Memory B cell (primary cell): ENCODE measurements at regions not wholly inside any gene's neighbourhood (a gene's known extent, or its start where the extent isn't known, plus 50 kb on each side); places are given as distances from the start of the nearest gene placed in this dataset.

Experiments used
- ATAC-seq: fragments of 150-1000 bp; cut with Tn5 transposase; 2 replicates; pipeline ENCODE4 v1.10.0; 2021; ENCODE audit warnings: low read depth, mild to moderate bottlenecking, moderate library complexity
- DNase-seq, 2 donors: peaks; one replicate each; pipeline ENCODE4 v3.0.0; 2022; ENCODE audit warnings: low spot score in 2 of 2
- H3K27ac Mint-ChIP-seq: one replicate; pipeline ENCODE4 v1.8.0; 2022; ENCODE audit warnings: mild to moderate bottlenecking, moderate library complexity, mixed read lengths
- H3K27me3 Mint-ChIP-seq: one replicate; pipeline ENCODE4 v1.8.0; 2022; ENCODE audit warnings: mixed read lengths
- H3K36me3 Mint-ChIP-seq: one replicate; pipeline ENCODE4 v1.8.0; 2022; ENCODE audit warnings: mild to moderate bottlenecking, mixed read lengths
- H3K4me1 Mint-ChIP-seq: one replicate; pipeline ENCODE4 v1.8.0; 2022; ENCODE audit warnings: mixed read lengths
- H3K4me3 Mint-ChIP-seq: one replicate; pipeline ENCODE4 v1.8.0; 2022; ENCODE audit warnings: mild to moderate bottlenecking, moderate library complexity, mixed read lengths
- H3K9me3 Mint-ChIP-seq: one replicate; pipeline ENCODE4 v1.8.0; 2022; ENCODE audit warnings: mixed read lengths

DNA sequence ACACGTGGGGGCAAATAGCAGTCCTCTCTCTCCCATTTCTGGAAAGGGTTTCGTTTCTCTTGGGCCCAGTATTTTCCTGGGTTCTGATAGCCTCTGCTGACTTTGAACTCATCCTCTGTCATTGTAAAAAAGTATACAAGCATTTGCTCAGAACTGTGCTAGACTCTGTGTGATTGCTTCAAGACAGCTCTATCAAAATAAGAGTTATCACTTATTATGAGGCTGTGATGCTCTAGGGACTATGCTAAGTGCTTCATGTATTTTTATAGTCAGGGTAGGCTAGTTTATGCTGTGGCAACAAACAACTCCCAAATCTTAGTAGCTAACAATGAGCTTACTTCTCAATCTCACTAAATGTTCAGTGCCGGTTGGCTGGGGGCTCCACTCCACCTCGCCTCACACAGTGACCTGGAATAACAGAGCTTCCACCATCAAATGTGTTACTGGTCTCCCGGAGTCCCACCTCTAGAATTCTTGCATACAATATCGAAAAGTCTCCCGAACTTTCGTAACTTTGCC, 110.8 kb upstream of the CDC42EP3 start:
- Mint-ChIP-seq H3K27me3 (peaks cover 1% of the 10 kb centered on the region), H3K36me3 (peaks cover 2% of the 10 kb centered on the region), H3K4me1 (no peaks in the 10 kb centered on the region), H3K9me3 (peaks cover 2% of the 10 kb centered on the region), H3K4me3 (no peak overlapping the region), H3K27ac (no peak overlapping the region)
- ATAC-seq = no peak
- no peak for DNase-seq

DNA sequence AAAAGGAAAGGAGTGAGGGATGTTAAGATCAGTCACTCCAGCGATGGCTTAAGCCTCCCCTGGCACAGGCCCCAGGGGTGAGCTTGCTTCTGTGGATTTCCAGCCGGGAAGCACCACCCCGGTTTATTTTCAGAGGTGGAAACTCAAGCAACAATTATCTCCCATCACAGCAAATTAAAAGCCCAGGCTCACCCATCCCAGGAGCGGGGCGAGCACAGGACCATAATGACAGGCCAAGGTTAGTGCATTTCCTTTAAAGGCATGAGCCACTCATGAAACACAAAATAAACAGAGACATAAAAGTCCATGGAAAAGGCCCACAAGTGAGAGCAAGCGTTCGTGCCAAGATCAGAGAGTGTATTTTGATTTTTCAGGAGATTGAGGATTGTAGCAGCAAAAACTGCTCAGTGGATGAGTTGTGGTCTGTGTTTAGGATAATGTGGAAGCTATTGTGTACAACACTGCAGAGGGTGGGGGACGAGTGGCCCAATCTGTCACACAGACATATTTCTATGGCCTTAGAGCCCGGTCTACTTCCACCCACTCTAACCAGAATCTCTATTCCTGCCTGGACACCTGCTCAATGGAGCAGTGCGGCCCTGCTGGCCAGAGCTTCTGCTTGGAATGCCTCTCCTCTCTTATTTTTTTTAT, 111.4 kb upstream of the CDC42EP3 start:
- Mint-ChIP-seq H3K4me3 (no peak overlapping the region), H3K36me3 (peaks cover 5% of the 10 kb centered on the region), H3K4me1 (no peaks in the 10 kb centered on the region), H3K9me3 (peaks cover 6% of the 10 kb centered on the region), H3K27ac (no peak overlapping the region), H3K27me3 (peaks cover 1% of the 10 kb centered on the region)
- no peak for ATAC-seq
- no peak for DNase-seq

DNA sequence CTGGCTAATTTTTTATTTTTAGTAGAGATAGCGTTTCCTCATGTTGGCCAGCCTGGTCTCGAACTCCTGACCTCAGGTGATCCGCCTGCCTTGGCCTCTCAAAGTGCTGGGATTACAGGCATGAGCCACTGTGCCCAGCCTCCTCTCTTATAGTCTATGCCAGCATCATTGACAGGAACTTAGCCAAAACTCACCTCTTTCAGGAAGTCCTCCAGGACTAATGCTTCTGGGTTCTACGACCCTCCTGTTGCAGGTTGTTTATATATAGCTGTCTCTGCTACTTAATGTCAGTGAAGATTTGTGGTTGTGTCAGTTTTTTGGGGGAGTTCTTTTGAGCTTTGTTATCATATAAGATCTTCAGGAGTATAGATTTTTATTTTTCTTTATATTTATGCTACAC, 112.1 kb upstream of the CDC42EP3 start:
- H3K4me1 Mint-ChIP-seq = no peaks in the 10 kb centered on the region
- H3K36me3 Mint-ChIP-seq = peaks cover 7% of the 10 kb centered on the region
- H3K9me3 Mint-ChIP-seq = peaks cover 8% of the 10 kb centered on the region
- H3K27me3 Mint-ChIP-seq = peaks cover 1% of the 10 kb centered on the region
- ATAC-seq = no peak
- H3K4me3 Mint-ChIP-seq = no peak overlapping the region
- no peak for DNase-seq
- no peak overlapping the region for H3K27ac Mint-ChIP-seq

DNA sequence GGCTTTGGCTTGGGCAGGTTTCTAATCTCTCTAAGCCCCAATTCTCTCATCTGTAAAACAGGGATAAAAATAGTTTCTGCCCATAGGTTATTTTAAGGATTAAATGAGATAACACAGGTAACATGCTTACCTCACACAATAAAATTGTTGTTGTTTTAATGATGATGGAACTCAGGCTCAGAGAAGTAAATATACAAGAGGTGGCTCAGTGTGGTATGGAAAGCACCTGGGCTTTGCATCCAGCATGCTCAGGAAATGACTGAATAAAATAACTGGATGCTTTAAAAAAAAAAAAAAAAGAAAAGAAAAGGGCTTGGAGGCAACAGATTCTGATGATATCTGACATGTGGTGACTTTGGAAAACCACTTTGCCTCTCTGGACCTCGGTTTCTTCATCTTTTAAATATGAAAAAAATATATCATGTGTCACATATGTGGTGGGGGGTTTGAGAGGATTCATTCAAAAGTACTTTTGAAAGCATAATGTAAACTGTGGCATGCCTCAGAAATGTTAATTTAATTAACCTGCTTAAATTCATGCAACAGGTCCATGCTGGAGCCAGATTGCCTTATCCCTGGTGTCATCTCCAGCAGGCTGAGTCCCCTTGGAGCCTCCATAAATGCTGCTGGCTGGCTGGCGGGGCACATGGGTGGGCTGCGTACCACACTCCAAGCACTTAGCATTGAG, 112.8 kb upstream of the CDC42EP3 start:
- Mint-ChIP-seq H3K9me3 (peaks cover 12% of the 10 kb centered on the region), H3K36me3 (peaks cover 10% of the 10 kb centered on the region), H3K27me3 (peaks cover 1% of the 10 kb centered on the region), H3K4me3 (no peak overlapping the region), H3K4me1 (no peaks in the 10 kb centered on the region), H3K27ac (no peak overlapping the region)
- ATAC-seq = no peak
- DNase-seq = no peak

DNA sequence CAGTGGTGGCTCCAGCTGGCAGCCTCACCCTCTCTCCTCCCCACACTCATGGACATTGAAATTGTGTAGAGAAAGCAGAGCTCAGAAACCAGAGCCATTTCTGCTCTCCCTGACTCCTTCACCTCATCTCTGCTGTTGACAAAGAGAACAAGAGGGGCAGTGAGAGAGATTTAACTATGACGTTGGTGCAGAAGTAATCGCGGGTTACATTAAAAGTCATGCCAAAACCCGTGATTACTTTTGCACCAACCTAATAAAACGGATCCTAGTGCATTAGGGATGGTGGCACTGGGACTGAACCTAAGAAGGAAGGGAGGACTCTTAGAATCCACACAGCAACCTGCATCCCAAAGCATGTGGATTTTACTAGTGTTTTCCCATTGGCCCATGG, 113.3 kb upstream of the CDC42EP3 start:
- Mint-ChIP-seq H3K4me3 (no peak overlapping the region), H3K4me1 (no peaks in the 10 kb centered on the region), H3K9me3 (peaks cover 13% of the 10 kb centered on the region), H3K36me3 (peaks cover 10% of the 10 kb centered on the region), H3K27ac (no peak overlapping the region), H3K27me3 (peaks cover 1% of the 10 kb centered on the region)
- DNase-seq (no peak), ATAC-seq (no peak)

DNA sequence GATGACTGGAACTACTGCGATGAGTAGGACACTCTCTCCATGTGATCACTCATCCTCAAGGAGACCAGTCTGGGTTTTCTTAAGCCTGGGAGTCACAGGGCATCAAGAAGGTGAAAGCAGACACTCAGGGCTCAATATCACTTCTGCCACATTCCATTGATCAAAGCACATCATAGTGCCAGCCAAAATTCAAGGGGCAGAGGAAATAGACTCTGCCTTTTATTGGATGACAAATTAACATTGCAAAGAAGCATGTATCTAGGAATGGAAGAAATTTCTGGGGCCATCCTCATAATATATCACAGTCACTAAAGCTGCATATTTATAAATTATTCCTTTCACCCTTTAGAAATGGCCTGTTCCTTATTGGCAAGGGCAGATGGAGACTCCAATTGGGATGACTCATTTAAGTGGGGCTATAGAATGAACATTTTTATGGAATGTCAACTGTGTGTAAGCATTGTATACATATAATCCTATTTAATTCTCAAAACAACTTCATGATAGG, 114.8 kb upstream of the CDC42EP3 start:
- Mint-ChIP-seq H3K4me1 (no peaks in the 10 kb centered on the region), H3K27me3 (peaks cover 1% of the 10 kb centered on the region), H3K36me3 (peaks cover 10% of the 10 kb centered on the region), H3K4me3 (no peak overlapping the region), H3K9me3 (peaks cover 13% of the 10 kb centered on the region), H3K27ac (no peak overlapping the region)
- no peak for ATAC-seq
- no peak for DNase-seq

DNA sequence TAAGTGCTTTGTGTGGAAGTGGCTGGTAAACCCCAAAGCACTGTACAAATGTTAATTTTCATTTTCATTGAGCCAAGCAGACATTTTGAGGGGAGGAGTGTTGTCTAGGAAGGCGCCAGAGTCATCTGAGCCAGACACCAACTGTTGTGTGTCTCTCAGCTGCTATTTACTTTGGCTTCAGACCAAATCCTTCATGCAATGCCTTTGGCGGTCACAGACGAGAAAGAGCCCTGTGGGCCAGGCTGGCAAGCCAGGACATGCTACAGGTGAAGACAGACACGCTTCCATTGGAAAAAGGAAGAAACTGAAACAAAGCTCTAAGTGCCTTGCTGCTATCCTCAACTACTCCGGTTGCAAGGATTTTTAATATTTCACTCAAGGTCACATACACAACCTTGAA, 115.4 kb upstream of the CDC42EP3 start:
- H3K36me3 Mint-ChIP-seq = peaks cover 10% of the 10 kb centered on the region
- H3K27ac Mint-ChIP-seq = no peak overlapping the region
- no peaks in the 10 kb centered on the region for H3K4me1 Mint-ChIP-seq
- peaks cover 1% of the 10 kb centered on the region for H3K27me3 Mint-ChIP-seq
- no peak for DNase-seq
- H3K9me3 Mint-ChIP-seq = peaks cover 13% of the 10 kb centered on the region
- ATAC-seq = no peak
- no peak overlapping the region for H3K4me3 Mint-ChIP-seq

DNA sequence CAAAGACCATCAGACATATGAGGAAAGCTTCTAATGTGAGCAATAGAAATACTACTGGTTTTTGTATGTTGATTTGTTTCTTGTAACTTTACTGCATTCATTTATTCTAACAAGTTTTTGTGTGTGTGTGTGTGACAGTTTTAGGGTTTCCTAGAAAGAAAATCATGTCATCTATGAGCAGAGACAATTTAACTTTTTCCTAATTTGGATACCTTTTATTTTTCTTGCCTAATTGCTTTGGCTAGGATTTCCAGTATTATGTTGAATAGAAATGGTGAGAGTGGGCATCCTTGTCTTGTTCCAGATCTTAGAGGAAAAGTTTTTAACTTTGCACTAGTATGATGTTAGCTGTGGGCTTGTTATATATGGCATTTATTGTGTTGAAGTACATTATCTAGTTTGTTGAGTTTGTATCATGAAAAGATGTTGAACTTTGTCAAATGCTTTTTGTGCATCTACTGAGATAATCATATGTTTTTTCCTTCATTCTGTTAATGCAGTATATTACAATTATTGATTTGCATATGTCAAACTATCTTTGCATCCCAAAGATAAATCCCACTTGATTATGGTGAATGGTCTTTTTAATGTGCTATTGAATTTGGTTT, 117.3 kb upstream of the CDC42EP3 start:
- ATAC-seq (no peak), DNase-seq (no peak)
- H3K4me1 Mint-ChIP-seq = no peaks in the 10 kb centered on the region
- H3K27me3 Mint-ChIP-seq = no peaks in the 10 kb centered on the region
- H3K4me3 Mint-ChIP-seq = no peak overlapping the region
- peaks cover 13% of the 10 kb centered on the region for H3K9me3 Mint-ChIP-seq
- peaks cover 10% of the 10 kb centered on the region for H3K36me3 Mint-ChIP-seq
- no peak overlapping the region for H3K27ac Mint-ChIP-seq

DNA sequence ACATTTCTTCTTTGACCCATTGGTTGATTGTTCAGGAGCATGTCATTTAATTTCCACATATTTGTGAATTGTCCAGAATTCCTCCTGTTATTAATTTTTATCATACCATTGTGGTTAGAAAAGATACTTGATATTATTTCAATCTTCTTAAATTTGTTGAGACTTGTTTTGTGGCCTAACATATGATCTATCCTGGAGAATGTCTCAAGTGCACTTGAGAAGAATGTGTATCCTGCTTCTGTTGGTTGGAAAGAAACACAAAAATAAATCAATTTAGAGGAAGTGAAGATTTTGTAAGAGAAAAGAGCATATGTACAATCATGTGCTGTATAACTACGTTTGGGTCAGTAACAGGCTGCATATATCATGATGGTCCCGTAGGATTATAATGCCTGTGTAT, 118.6 kb upstream of the CDC42EP3 start:
- H3K27me3 Mint-ChIP-seq = no peaks in the 10 kb centered on the region
- no peak for DNase-seq
- no peak overlapping the region for H3K27ac Mint-ChIP-seq

DNA sequence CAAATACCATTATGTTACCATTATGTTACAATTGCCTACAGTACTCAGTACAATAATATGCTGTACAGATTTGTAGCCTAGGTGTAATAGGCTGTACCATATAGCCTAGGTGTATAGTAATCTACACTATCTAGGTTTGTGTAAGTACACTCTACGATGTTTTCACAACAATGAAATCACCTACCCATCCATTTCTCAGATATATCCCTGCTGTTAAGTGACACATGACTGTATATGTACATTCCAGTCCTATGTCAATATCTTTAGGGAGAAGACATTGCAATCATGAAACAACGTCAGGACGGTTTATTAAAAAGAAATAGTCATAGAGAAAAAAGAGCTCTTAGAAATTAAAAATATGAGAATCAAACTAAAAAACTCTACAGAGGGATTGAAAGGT, 119.0 kb upstream of the CDC42EP3 start:
- ATAC-seq = no peak
- H3K4me3 Mint-ChIP-seq = no peak overlapping the region
- H3K27ac Mint-ChIP-seq = no peak overlapping the region
- H3K9me3 Mint-ChIP-seq = peaks cover 13% of the 10 kb centered on the region
- no peaks in the 10 kb centered on the region for H3K27me3 Mint-ChIP-seq
- peaks cover 10% of the 10 kb centered on the region for H3K36me3 Mint-ChIP-seq
- no peaks in the 10 kb centered on the region for H3K4me1 Mint-ChIP-seq
- no peak for DNase-seq

More for the DNA sequence above, 118.6 kb upstream of the CDC42EP3 start:
- no peak for ATAC-seq
- H3K4me1 Mint-ChIP-seq = no peaks in the 10 kb centered on the region
- peaks cover 10% of the 10 kb centered on the region for H3K36me3 Mint-ChIP-seq
- peaks cover 13% of the 10 kb centered on the region for H3K9me3 Mint-ChIP-seq
- no peak overlapping the region for H3K4me3 Mint-ChIP-seq

DNA sequence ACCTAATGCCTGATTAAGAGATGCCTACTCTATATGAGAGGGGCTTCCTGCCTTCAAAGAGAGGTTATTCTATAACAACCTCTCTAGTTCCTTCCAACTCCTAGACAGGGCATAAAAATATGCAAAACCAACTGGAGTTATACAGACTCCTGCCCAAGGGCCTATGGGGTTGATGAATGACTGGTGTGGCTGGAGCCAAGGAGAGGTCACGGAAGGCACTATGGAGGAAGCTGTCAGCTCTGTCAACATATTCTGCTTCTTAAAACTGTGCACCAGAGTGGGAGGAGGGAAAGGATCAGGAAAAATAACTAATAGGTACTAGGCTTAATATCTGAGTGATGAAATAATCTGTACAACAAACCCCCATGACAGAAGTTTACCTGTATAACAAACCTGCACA, 120.9 kb upstream of the CDC42EP3 start:
- Mint-ChIP-seq H3K9me3 (peaks cover 10% of the 10 kb centered on the region), H3K4me3 (no peak overlapping the region), H3K27me3 (no peaks in the 10 kb centered on the region), H3K4me1 (peaks cover 1% of the 10 kb centered on the region), H3K27ac (no peak overlapping the region), H3K36me3 (peaks cover 6% of the 10 kb centered on the region)
- ATAC-seq (no peak), DNase-seq (no peak)

DNA sequence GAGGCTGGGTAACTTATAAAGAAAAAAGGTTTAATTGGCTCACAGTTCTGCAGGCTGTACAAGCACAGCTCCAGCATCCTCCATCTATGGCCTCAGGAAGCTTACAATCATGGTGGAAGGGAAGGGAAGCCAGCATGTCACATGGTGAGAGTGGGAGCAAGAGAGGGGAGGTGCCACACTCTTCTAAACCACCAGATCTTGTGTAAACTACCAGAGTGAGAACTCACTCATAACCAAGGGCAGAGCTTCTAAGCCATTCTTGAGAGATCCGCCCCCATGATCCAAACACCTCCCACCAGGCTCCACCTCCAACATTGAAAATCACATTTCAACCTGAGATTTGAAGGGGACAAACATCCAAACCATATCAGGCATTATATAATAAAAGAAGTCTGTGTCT, 121.6 kb upstream of the CDC42EP3 start:
- Mint-ChIP-seq H3K27ac (no peak overlapping the region), H3K36me3 (peaks cover 4% of the 10 kb centered on the region), H3K4me3 (no peak overlapping the region), H3K4me1 (peaks cover 3% of the 10 kb centered on the region), H3K27me3 (no peaks in the 10 kb centered on the region), H3K9me3 (peaks cover 7% of the 10 kb centered on the region)
- ATAC-seq (no peak), DNase-seq (no peak)

DNA sequence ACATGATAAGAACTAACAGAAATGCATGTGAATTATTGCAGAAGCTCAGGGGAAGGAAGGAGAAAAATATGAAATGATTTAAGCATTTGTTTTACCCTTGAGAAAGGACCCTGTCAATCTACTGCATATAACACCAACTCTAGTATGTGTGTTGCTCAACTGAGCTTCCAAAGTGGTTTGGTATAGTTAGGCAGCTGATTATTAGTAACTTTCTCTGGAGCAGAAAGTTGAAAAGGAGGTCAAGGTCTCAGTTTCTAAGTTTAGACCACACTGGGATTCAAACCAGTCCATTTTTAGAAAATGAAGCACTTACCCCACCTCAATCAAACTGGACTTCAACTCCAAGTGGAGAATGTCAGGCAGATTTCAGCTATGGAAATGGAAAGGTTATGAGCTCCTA, 123.3 kb upstream of the CDC42EP3 start:
- ATAC-seq = no peak
- Mint-ChIP-seq H3K36me3 (no peaks in the 10 kb centered on the region), H3K4me3 (no peak overlapping the region), H3K4me1 (peaks cover 12% of the 10 kb centered on the region), H3K27ac (no peak overlapping the region), H3K9me3 (no peaks in the 10 kb centered on the region), H3K27me3 (no peaks in the 10 kb centered on the region)
- DNase-seq = no peak

DNA sequence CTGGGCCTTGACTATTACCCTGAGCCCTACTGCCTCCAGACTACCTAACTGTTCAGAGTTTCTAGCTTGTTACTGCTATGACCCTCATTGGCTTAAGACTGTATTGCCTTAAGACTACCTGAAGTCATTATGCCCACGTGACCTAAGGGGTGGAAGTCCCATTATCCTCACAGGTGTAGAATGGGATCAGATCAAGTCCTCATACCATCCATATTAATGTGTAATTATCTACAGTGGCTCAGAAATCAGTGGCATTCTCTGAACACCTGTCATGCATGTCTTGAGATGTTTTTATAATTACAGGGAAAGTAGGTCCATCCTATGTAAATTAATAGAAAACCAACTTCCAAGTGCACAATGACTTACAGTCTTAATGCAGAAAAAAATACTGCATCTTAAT, 124.0 kb upstream of the CDC42EP3 start:
- no peak for ATAC-seq
- H3K4me3 Mint-ChIP-seq = no peak overlapping the region
- DNase-seq = no peak
- no peak overlapping the region for H3K27ac Mint-ChIP-seq
- H3K4me1 Mint-ChIP-seq = peaks cover 12% of the 10 kb centered on the region
- H3K36me3 Mint-ChIP-seq = no peaks in the 10 kb centered on the region
- H3K27me3 Mint-ChIP-seq = no peaks in the 10 kb centered on the region
- no peaks in the 10 kb centered on the region for H3K9me3 Mint-ChIP-seq
